Activated naive CD4-positive, alpha-beta T cell treated with anti-CD3 and anti-CD28 coated beads, Interleukin-2, amount 50 U/mL, for 24 hours (primary cell): ENCODE measurements at regions not wholly inside any gene's neighbourhood (a gene's known extent, or its start where the extent isn't known, plus 50 kb on each side); places are given as distances from the start of the nearest gene placed in this dataset.
"Not testable (repeated sequence)": the region's sequence is repeated elsewhere in the genome, so short reads cannot be mapped to it uniquely, and the experiment has no call there.

Experiments
- H3K27ac Mint-ChIP-seq: one replicate; pipeline ENCODE4 v1.8.0; 2021; ENCODE audit warnings: mild to moderate bottlenecking, mixed read lengths
- H3K27me3 Mint-ChIP-seq: one replicate; pipeline ENCODE4 v1.8.0; 2021; ENCODE audit warnings: mixed read lengths
- H3K36me3 Mint-ChIP-seq: one replicate; pipeline ENCODE4 v1.8.0; 2021; ENCODE audit warnings: mixed read lengths
- H3K4me1 Mint-ChIP-seq: one replicate; pipeline ENCODE4 v1.8.0; 2021; ENCODE audit warnings: mixed read lengths
- H3K4me3 Mint-ChIP-seq: one replicate; pipeline ENCODE4 v1.8.0; 2021; ENCODE audit warnings: mild to moderate bottlenecking, mixed read lengths
- H3K9me3 Mint-ChIP-seq: one replicate; pipeline ENCODE4 v1.8.0; 2021; ENCODE audit warnings: mixed read lengths

DNA sequence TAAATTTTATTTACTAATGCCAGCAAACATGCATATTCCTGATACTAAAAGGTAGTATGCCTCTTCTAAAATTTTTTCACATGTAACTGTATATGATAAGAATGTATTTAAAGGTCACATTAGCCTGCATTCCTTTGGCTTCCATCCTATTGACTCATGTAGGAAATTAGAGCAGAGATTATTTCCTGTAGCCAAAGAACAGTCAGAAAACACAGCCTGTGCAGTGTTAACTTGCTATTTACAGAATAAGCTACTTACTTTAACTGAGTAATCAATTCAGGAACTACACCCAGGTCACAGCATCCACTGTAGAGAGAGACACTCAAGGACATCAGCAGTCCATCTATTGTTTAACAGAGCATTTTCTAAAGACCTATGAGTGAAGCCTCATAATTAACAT, 154.5 kb upstream of the ADGRL4 start:
- no peaks in the 10 kb centered on the region for H3K4me1 Mint-ChIP-seq
- no peaks in the 10 kb centered on the region for H3K27me3 Mint-ChIP-seq
- H3K27ac Mint-ChIP-seq, result no peak overlapping the region
- no peaks in the 10 kb centered on the region for H3K36me3 Mint-ChIP-seq
- no peak overlapping the region for H3K4me3 Mint-ChIP-seq
- no peaks in the 10 kb centered on the region for H3K9me3 Mint-ChIP-seq

- no peak overlapping the region for H3K27ac Mint-ChIP-seq
- H3K4me3 Mint-ChIP-seq, result no peak overlapping the region
- no peaks in the 10 kb centered on the region for H3K27me3 Mint-ChIP-seq
- H3K4me1 Mint-ChIP-seq, result no peaks in the 10 kb centered on the region
- H3K9me3 Mint-ChIP-seq, result no peaks in the 10 kb centered on the region
- H3K36me3 Mint-ChIP-seq, result no peaks in the 10 kb centered on the region
These were observed 149.5 kb upstream of the ADGRL4 start for GRCh38 chr1:79155991-79156390.

GRCh38 chr1:79151006-79151796, 144.7 kb upstream of the ADGRL4 start:
- H3K27me3 Mint-ChIP-seq, result no peaks in the 10 kb centered on the region
- H3K4me3 Mint-ChIP-seq, result no peak overlapping the region
- H3K4me1 Mint-ChIP-seq, result no peaks in the 10 kb centered on the region
- no peak overlapping the region for H3K27ac Mint-ChIP-seq
- H3K9me3 Mint-ChIP-seq, result peaks cover 5% of the 10 kb centered on the region
- no peaks in the 10 kb centered on the region for H3K36me3 Mint-ChIP-seq

GRCh38 chr1:79150576-79150975, 144.0 kb upstream of the ADGRL4 start:
- no peaks in the 10 kb centered on the region for H3K27me3 Mint-ChIP-seq
- H3K4me3 Mint-ChIP-seq, result no peak overlapping the region
- no peaks in the 10 kb centered on the region for H3K36me3 Mint-ChIP-seq
- no peaks in the 10 kb centered on the region for H3K4me1 Mint-ChIP-seq
- no peak overlapping the region for H3K27ac Mint-ChIP-seq
- peaks cover 5% of the 10 kb centered on the region for H3K9me3 Mint-ChIP-seq

GRCh38 chr1:79138227-79138626, 131.7 kb upstream of the ADGRL4 start:
- H3K27me3 Mint-ChIP-seq, H3K36me3 Mint-ChIP-seq, H3K9me3 Mint-ChIP-seq, H3K4me3 Mint-ChIP-seq, H3K27ac Mint-ChIP-seq, H3K4me1 Mint-ChIP-seq: not testable (repeated sequence)

DNA sequence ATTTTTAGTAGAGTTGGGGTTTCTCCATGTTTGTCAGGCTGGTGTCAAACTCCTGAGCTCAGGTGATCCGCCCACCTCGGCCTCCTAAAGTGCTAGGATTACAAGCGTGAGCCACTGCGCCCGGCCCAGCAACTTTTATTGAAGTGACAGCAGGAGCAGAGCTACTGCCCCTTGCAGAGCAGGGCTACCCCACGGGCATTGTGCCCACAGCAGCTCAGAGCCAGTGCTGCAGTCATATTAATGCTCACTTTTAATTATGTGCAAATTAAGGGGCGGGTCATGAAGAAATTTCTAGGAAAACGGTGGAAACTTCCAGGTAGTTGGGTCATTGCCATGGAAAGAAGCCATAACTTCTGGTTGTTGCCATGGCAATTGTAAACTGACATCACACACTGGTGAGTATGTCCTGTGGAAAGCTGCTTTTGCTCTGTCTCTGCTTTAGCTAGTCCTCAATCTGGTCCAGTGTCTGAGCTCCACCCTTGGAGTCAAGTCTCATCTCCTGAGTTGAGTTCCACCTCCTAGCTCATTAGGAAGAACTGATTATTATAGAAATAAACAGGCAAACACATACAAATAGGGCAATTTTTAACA, 127.3 kb upstream of the ADGRL4 start:
- Mint-ChIP-seq H3K4me3 (no peak overlapping the region), H3K36me3 (no peaks in the 10 kb centered on the region), H3K27me3 (no peaks in the 10 kb centered on the region), H3K27ac (no peak overlapping the region), H3K9me3 (peaks cover 4% of the 10 kb centered on the region), H3K4me1 (no peaks in the 10 kb centered on the region)

- Mint-ChIP-seq H3K36me3 (no peaks in the 10 kb centered on the region), H3K27me3 (no peaks in the 10 kb centered on the region), H3K4me3 (no peak overlapping the region), H3K4me1 (no peaks in the 10 kb centered on the region), H3K9me3 (peaks cover 4% of the 10 kb centered on the region), H3K27ac (no peak overlapping the region)
These were observed 125.1 kb upstream of the ADGRL4 start for GRCh38 chr1:79131626-79132025.

- Mint-ChIP-seq H3K27me3 (no peaks in the 10 kb centered on the region), H3K36me3 (no peaks in the 10 kb centered on the region), H3K4me1 (no peaks in the 10 kb centered on the region), H3K9me3 (peaks cover 4% of the 10 kb centered on the region), H3K4me3 (no peak overlapping the region), H3K27ac (no peak overlapping the region)
These were observed 123.4 kb upstream of the ADGRL4 start for GRCh38 chr1:79129914-79130313.

DNA sequence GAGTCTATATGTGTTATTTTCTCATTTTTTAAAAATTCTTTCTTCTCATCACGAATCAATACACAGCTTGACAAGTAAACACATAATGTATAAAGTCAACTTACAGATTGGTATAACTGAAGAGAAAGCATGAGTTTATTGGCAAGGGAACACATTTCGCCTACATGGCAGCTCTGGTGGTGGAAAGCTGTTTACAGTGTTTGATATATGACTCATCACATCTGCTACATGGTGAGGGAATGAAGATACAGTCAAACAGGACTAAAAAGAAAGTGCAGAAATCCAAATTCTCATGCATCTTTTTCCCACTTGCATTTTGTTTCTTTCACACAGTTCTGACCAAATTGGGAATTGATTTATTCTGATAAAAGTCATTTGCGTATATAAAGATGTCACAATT, 122.2 kb upstream of the ADGRL4 start:
- H3K4me3 Mint-ChIP-seq, result no peak overlapping the region
- H3K36me3 Mint-ChIP-seq, result no peaks in the 10 kb centered on the region
- no peaks in the 10 kb centered on the region for H3K27me3 Mint-ChIP-seq
- peaks cover 4% of the 10 kb centered on the region for H3K9me3 Mint-ChIP-seq
- no peak overlapping the region for H3K27ac Mint-ChIP-seq
- H3K4me1 Mint-ChIP-seq, result no peaks in the 10 kb centered on the region

DNA sequence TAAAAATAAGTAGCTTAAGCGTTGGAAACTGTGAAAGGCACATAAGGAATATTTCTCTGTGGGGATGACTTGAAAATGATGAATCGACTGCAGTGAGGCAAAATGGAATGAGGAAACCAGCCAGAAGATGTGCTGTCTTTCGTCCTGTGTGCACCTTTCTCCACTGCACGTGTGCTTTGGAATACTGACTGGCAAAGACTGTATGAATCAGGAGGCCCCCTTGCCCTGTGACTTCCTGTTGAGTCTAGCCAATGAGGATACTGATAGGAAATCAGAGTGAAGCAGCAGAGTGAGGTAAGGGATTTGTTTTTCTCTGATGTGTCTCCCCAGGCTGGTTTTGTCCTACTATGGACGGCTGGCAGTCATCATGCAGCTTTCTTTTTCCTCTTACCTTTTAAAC, 118.2 kb upstream of the ADGRL4 start:
- Mint-ChIP-seq H3K27me3 (no peaks in the 10 kb centered on the region), H3K4me3 (no peak overlapping the region), H3K9me3 (peaks cover 4% of the 10 kb centered on the region), H3K4me1 (no peaks in the 10 kb centered on the region), H3K27ac (no peak overlapping the region), H3K36me3 (no peaks in the 10 kb centered on the region)

GRCh38 chr1:79122521-79122920, 116.0 kb upstream of the ADGRL4 start:
- peaks cover 4% of the 10 kb centered on the region for H3K9me3 Mint-ChIP-seq

GRCh38 chr1:79117376-79117775, 110.8 kb upstream of the ADGRL4 start:
- Mint-ChIP-seq H3K27ac (no peak overlapping the region), H3K4me1 (no peaks in the 10 kb centered on the region), H3K27me3 (no peaks in the 10 kb centered on the region), H3K4me3 (no peak overlapping the region), H3K9me3 (peaks cover 4% of the 10 kb centered on the region), H3K36me3 (no peaks in the 10 kb centered on the region)

More at GRCh38 chr1:79122521-79122920, 116.0 kb upstream of the ADGRL4 start:
- H3K36me3 Mint-ChIP-seq, result no peaks in the 10 kb centered on the region
- no peaks in the 10 kb centered on the region for H3K27me3 Mint-ChIP-seq
- H3K4me1 Mint-ChIP-seq, result no peaks in the 10 kb centered on the region
- H3K4me3 Mint-ChIP-seq, result no peak overlapping the region
- no peak overlapping the region for H3K27ac Mint-ChIP-seq

DNA sequence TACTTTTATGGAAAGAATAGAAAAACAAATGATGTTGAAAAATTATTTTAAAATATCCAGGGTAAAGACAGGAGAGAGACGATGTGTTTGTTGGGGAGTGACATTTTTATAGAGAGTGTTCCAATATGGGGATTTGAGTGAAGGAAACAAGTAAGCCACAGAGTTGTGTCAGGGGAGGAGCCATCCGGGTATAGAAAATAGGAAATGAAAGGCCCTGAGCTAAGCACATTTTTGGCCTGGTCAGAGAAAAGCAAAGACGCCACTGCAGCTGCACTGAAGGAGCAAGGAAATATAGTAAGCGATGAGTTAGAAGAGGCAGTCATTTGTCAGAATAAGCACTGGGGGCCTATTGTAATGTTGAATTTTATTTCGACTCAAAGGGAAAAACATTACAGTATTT, 107.3 kb upstream of the ADGRL4 start:
- H3K36me3 Mint-ChIP-seq, result no peaks in the 10 kb centered on the region
- H3K9me3 Mint-ChIP-seq, result no peaks in the 10 kb centered on the region
- no peak overlapping the region for H3K4me3 Mint-ChIP-seq
- no peaks in the 10 kb centered on the region for H3K4me1 Mint-ChIP-seq
- no peak overlapping the region for H3K27ac Mint-ChIP-seq
- no peaks in the 10 kb centered on the region for H3K27me3 Mint-ChIP-seq

- no peaks in the 10 kb centered on the region for H3K27me3 Mint-ChIP-seq
- H3K36me3 Mint-ChIP-seq, result no peaks in the 10 kb centered on the region
- H3K9me3 Mint-ChIP-seq, result no peaks in the 10 kb centered on the region
- no peaks in the 10 kb centered on the region for H3K4me1 Mint-ChIP-seq
- H3K27ac Mint-ChIP-seq, result no peak overlapping the region
- no peak overlapping the region for H3K4me3 Mint-ChIP-seq
These were observed 104.2 kb upstream of the ADGRL4 start for GRCh38 chr1:79110749-79111148.

GRCh38 chr1:79109445-79109844, 102.9 kb upstream of the ADGRL4 start:
- Mint-ChIP-seq H3K27ac (no peak overlapping the region), H3K36me3 (no peaks in the 10 kb centered on the region), H3K4me3 (no peak overlapping the region), H3K4me1 (no peaks in the 10 kb centered on the region), H3K9me3 (peaks cover 6% of the 10 kb centered on the region), H3K27me3 (no peaks in the 10 kb centered on the region)

DNA sequence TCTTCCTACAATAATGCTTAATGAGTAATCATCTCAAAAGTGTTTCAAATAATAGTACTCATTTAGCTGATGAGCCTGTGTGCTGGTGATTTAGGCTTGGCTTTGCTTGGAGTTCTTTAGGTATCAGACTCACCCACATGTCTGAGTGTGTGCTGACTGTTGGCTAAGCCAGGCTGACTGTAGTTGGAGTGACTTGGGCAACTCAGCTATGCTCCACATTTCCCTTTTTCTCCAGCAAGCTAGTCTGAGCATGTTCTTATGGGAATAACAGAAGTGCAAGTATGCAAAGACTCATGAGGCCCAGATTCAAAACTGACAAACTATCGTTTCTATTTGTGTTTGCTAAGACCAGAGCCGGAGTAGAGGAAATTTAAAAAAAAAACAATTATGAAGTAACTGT, 99.0 kb upstream of the ADGRL4 start:
- H3K27me3 Mint-ChIP-seq, result no peaks in the 10 kb centered on the region
- H3K9me3 Mint-ChIP-seq, result peaks cover 6% of the 10 kb centered on the region
- H3K36me3 Mint-ChIP-seq, result no peaks in the 10 kb centered on the region
- H3K4me1 Mint-ChIP-seq, result no peaks in the 10 kb centered on the region
- no peak overlapping the region for H3K4me3 Mint-ChIP-seq
- H3K27ac Mint-ChIP-seq, result no peak overlapping the region

DNA sequence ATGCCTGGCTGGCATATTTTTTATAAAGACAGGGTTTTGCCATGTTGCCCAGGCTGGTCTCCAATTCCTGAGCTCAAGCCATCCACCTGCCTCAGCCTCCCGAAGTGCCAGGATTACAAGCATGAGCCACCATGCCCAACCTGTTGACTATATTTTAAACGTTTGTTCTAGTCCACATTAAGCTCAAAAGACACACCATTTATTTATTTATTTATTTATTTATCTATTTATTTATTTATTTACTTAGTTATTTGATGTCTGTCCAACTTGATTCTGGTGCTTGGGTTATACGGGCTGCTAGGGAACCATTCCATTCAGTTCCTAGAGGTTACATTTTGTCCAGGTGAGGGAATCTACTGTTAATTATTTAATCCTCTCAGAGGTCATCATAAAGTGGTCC, 98.1 kb upstream of the ADGRL4 start:
- Mint-ChIP-seq H3K9me3 (peaks cover 6% of the 10 kb centered on the region), H3K27me3 (no peaks in the 10 kb centered on the region), H3K36me3 (no peaks in the 10 kb centered on the region), H3K4me3 (no peak overlapping the region), H3K27ac (no peak overlapping the region), H3K4me1 (no peaks in the 10 kb centered on the region)
